T-helper 17 cell (primary cell): ENCODE measurements at regions not wholly inside any gene's neighbourhood (a gene's known extent, or its start where the extent isn't known, plus 50 kb on each side); places are given as distances from the start of the nearest gene placed in this dataset.
"Not testable (repeated sequence)": the region's sequence is repeated elsewhere in the genome, so short reads cannot be mapped to it uniquely, and the experiment has no call there.

ENCODE experiments used
- ATAC-seq: fragments of 150-1000 bp; cut with Tn5 transposase; 2 replicates; pipeline ENCODE4 v1.10.0; 2021; ENCODE audit warnings: mild to moderate bottlenecking, moderate library complexity
- DNase-seq, 3 donors: peaks; one replicate each; pipeline versions ENCODE4 v3.0.0 to v3.0.0-alpha.2; 2020 to 2021
- H3K9me3 ChIP-seq: one replicate; pipeline ENCODE4 v1.7.0; 2013; ENCODE audit warnings: low read length, mild to moderate bottlenecking; ENCODE audit not compliant: control insufficient read depth, poor library complexity, severe bottlenecking
- H3K27ac Mint-ChIP-seq: one replicate; pipeline ENCODE4 v1.8.0; 2022; ENCODE audit warnings: mild to moderate bottlenecking, moderate library complexity, mixed read lengths
- H3K27me3 Mint-ChIP-seq: one replicate; pipeline ENCODE4 v1.8.0; 2022; ENCODE audit warnings: mixed read lengths
- H3K36me3 Mint-ChIP-seq: one replicate; pipeline ENCODE4 v1.8.0; 2022; ENCODE audit warnings: low read depth, mixed read lengths
- H3K4me1 Mint-ChIP-seq: one replicate; pipeline ENCODE4 v1.8.0; 2022; ENCODE audit warnings: mild to moderate bottlenecking, mixed read lengths
- H3K4me3 Mint-ChIP-seq: one replicate; pipeline ENCODE4 v1.8.0; 2022; ENCODE audit warnings: mild to moderate bottlenecking, moderate library complexity, mixed read lengths

DNA sequence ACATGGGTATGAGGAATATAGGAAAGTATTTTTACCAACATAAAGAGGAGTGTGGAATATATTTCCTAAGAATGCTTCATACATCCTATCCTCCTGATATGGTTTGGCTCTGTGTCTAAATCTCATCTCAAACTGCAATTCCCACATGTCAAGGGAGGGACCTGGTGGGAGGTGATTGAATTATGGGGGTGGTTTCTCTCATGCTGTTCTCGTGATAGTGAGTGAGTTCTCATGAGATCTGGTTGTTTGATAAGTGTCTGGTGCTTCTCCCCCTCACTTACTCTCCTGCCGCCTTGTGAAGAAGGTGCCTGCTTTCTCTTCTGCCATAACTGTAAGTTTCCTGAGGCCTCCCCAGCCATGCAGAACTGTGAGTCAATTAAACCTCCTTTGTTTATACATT, 62.2 kb upstream of the CYRIA start:
- not testable (repeated sequence) for H3K9me3 ChIP-seq, ATAC-seq, H3K36me3 Mint-ChIP-seq, H3K4me1 Mint-ChIP-seq, DNase-seq, H3K27ac Mint-ChIP-seq, H3K4me3 Mint-ChIP-seq
- peaks cover 10% of the 10 kb centered on the region for H3K27me3 Mint-ChIP-seq

DNA sequence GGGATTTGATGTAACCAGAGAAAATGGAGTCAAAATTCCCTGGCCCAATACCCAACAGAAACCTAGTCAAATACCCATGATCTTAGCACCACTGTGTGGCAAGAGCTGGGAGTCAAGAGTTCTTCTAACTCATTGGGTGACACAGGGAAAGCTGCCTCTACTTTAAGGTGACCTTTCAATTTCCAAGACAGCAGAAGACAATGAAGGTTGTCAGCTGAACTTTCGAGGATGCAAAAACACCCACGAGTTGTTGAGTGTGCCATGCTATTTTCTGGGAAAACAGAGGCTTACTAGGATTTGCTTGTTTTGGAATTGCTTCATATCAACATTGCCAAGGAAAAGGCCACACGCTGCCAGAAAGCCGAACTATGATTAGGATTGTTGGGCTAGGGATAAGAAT, 61.6 kb upstream of the CYRIA start:
- Mint-ChIP-seq H3K4me1 (no peaks in the 10 kb centered on the region), H3K36me3 (no peaks in the 10 kb centered on the region), H3K27ac (no peak overlapping the region), H3K27me3 (peaks cover 10% of the 10 kb centered on the region), H3K4me3 (no peak overlapping the region)
- no peaks in the 10 kb centered on the region for H3K9me3 ChIP-seq
- ATAC-seq (no peak), DNase-seq (no peak)

DNA sequence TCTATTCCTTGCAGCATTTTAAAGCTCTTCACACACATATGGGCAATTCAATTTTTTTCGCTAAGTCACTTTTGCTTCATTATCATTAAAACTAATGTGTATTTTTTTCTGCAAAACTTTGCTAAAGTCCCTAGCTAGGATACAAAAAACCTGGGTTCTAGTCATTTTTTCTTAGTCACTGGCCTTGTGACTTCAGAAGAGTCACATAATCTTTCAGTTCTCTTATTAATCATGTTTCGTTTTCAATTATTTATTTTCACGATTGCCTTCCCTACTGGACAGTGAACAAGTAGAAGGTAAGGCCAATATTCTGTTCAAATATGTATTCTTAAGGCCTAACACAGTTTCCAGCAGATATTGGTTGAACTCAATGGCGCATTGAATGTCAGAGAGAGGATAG, 60.9 kb upstream of the CYRIA start:
- no peak overlapping the region for H3K27ac Mint-ChIP-seq
- H3K4me3 Mint-ChIP-seq = no peak overlapping the region
- ATAC-seq (no peak), DNase-seq (no peak)
- no peaks in the 10 kb centered on the region for H3K36me3 Mint-ChIP-seq
- H3K9me3 ChIP-seq = no peaks in the 10 kb centered on the region
- H3K4me1 Mint-ChIP-seq = no peaks in the 10 kb centered on the region
- H3K27me3 Mint-ChIP-seq = peaks cover 10% of the 10 kb centered on the region

DNA sequence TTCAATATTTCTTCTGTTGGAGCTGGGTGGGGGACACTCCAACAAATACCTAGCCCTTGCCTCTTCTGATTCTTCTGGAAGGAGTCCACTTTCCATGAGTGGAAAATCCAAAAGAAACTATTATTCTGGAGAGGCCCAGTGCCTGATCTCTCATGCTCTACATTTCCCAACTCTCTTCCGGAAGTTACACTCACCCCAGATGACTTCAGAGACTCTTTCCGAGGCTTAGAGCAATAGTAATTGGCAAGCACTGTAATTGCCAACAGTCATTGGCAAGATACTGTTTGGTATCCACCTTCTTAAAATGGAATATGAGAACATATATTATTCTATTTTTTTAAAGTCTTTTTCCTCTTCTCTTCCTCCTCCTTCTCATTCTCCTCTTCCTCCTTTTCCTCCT, 60.5 kb upstream of the CYRIA start:
- Mint-ChIP-seq H3K36me3 (no peaks in the 10 kb centered on the region), H3K4me3 (no peak overlapping the region), H3K4me1 (no peaks in the 10 kb centered on the region), H3K27me3 (peaks cover 10% of the 10 kb centered on the region), H3K27ac (no peak overlapping the region)
- ATAC-seq (no peak), DNase-seq (no peak)
- no peaks in the 10 kb centered on the region for H3K9me3 ChIP-seq

DNA sequence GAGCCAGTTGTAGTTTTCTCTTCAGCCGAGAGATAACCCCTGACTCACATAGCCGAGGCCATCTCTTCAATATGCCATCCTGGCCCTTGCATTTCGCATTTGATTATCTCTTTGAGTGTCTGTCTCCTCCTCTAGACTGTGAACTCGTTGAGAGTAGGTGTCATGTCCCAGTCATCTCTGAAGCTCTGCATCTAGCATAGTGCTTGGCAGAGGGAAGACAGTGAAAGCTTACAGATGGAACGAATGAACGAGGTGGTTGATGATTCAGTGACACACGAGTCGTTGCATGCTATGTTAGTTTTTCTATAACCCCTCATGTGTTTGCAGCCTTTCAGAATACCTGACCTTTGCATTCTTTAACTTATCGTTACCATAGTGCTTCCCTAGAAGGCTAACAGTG, 59.9 kb upstream of the CYRIA start:
- Mint-ChIP-seq H3K4me1 (no peaks in the 10 kb centered on the region), H3K27ac (no peak overlapping the region), H3K4me3 (no peak overlapping the region), H3K36me3 (no peaks in the 10 kb centered on the region), H3K27me3 (peaks cover 8% of the 10 kb centered on the region)
- DNase-seq (no peak), ATAC-seq (no peak)
- no peaks in the 10 kb centered on the region for H3K9me3 ChIP-seq

DNA sequence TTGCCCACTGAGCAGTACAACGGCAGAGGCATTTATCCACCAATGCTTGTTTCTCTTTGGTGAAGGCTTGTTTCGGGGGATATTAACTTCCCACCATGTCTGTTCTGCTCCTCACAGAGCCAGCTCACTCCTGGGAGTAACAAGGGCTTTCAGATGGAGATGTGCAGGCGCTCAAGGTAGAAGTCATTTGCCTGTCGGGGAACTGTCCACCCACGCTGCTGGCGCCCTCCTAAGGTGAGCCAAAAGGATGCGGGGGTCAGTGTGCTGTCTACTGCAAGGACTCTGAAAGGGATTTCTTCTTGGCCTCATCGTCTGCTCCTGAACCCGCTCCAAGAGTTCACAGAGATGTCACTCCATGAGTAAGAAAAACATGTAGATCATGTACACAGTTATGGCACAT, 57.0 kb upstream of the CYRIA start:
- H3K9me3 ChIP-seq = no peaks in the 10 kb centered on the region
- Mint-ChIP-seq H3K4me3 (no peak overlapping the region), H3K27ac (no peak overlapping the region), H3K36me3 (no peaks in the 10 kb centered on the region), H3K27me3 (no peaks in the 10 kb centered on the region), H3K4me1 (no peaks in the 10 kb centered on the region)
- DNase-seq = no peak
- ATAC-seq = no peak

DNA sequence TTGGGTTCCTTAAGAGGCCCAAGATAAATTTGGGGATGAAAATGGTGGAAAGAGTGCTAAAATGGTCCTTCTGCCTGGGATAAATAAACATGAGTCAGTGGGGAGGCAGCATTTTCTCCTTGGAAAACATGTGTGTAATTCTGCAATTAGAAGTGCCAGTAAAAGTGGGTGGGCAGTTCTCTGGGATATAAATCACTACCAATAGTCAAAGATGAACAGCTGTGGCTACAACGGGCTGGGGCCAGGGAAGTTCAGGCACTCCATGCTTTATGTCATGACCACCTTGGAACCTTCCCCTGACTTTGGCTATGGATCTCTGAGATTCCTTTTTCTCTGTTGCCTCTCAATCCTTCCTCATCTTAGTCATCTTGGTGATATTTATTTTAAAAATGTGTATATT, 56.5 kb upstream of the CYRIA start:
- H3K9me3 ChIP-seq = no peaks in the 10 kb centered on the region
- no peaks in the 10 kb centered on the region for H3K36me3 Mint-ChIP-seq
- peaks cover 2% of the 10 kb centered on the region for H3K27me3 Mint-ChIP-seq
- no peaks in the 10 kb centered on the region for H3K4me1 Mint-ChIP-seq
- DNase-seq = no peak
- no peak overlapping the region for H3K4me3 Mint-ChIP-seq
- no peak for ATAC-seq
- no peak overlapping the region for H3K27ac Mint-ChIP-seq

DNA sequence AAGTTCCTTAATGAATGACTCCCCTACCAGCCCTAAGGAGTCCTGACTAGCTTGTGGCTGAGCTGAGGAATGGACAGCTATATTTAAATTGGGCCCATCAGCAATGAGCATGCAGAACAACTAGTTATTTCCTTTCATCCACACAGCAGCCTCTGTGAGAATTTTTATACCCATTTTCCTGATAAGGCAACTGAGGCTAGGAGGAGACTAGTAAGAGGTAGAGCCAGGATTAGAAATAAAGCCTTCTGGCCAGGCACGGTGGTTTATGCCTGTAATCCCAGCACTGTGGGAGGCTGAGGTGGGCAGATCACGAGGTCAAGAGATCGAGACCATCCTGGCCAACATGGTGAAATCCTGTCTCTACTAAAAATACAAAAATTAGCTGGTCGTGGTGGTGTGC, 55.9 kb upstream of the CYRIA start:
- not testable (repeated sequence) for H3K27me3 Mint-ChIP-seq, H3K9me3 ChIP-seq, H3K4me1 Mint-ChIP-seq, ATAC-seq, DNase-seq, H3K36me3 Mint-ChIP-seq, H3K27ac Mint-ChIP-seq, H3K4me3 Mint-ChIP-seq

DNA sequence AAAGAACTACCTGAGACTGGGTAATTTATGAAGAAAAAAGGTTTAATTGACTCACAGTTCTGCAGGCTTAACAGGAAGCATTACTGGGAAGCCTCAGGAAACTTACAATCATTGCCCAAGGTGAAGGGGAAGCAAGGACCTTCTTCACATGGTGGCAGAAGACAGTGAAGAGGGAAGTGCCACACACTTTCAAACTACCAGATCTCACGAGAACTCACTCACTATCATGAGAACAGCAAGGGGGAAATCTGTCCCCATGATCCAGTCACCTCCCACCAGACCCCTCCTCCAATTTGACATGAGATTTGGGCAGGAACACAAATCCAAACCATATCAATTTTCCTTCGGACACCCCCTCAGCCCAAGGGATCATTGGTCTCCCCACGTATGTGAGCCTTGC, 55.1 kb upstream of the CYRIA start:
- H3K36me3 Mint-ChIP-seq, H3K27me3 Mint-ChIP-seq, H3K27ac Mint-ChIP-seq, H3K4me3 Mint-ChIP-seq, DNase-seq, H3K9me3 ChIP-seq, ATAC-seq, H3K4me1 Mint-ChIP-seq: not testable (repeated sequence)

DNA sequence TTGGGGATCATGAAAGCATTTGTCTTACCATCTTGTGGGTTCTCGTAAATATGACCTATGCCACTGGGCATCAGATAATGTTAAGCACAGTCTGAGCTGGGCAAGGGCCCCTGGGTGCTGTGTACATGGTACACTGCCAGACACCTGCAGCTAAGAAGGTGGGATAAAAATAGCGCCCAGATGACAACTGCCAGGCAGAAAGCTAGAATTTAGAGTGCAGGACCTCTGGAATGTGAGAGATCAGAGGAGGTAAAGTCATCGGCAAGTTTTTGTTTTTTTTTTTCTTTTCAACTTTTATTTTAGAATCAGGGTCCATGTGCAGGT, 53.8 kb upstream of the CYRIA start:
- Mint-ChIP-seq H3K4me1 (no peaks in the 10 kb centered on the region), H3K27ac (no peak overlapping the region), H3K4me3 (no peak overlapping the region), H3K36me3 (no peaks in the 10 kb centered on the region), H3K27me3 (peaks cover 6% of the 10 kb centered on the region)
- ATAC-seq (no peak), DNase-seq (no peak)
- H3K9me3 ChIP-seq = no peaks in the 10 kb centered on the region

DNA sequence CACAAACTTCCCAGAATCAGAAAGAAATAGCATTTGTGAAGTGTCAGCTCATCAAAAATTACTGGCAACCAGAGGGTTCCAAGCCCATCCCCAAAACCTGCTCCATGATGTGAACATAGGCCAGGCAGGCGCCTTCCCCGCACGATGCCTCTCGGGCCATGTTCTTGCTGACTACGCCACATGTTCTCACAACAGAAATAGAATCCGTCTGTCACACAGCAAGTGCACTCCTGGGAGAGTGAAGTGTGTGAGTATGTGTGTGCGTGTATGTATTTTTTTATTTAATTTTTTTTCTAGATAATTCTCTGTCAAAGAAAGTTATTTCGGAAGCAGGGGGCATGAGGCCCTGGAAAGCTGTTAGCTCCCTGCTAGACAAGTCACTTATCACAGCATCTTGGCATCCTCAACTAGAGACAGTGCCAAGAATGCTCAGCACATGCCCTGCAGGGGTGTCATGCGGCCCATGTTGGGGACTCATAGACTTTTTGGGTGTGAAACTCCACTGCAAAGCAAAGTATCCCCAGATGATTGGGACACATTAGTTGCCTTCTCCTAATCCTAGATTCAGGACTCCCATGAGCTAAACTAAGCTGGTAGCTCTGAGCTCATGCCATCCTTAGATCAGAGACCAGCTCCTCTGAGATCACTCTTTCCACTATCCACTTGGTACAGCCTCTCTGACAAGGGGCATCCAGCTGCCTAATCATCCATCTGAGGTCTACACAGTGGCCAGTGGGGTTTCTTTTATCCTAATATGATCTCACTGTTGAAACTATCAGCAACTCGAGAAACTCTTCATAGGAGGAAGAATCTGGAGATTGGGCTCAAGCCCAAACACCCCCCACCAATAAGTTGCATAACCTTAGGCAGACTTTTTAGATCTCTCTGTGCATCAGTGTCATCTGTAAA, 53.2 kb upstream of the CYRIA start:
- no peaks in the 10 kb centered on the region for H3K9me3 ChIP-seq
- no peaks in the 10 kb centered on the region for H3K36me3 Mint-ChIP-seq
- H3K4me1 Mint-ChIP-seq = no peaks in the 10 kb centered on the region
- DNase-seq (no peak), ATAC-seq (no peak)
- H3K4me3 Mint-ChIP-seq = no peak overlapping the region
- H3K27me3 Mint-ChIP-seq = peaks cover 10% of the 10 kb centered on the region
- H3K27ac Mint-ChIP-seq = no peak overlapping the region

DNA sequence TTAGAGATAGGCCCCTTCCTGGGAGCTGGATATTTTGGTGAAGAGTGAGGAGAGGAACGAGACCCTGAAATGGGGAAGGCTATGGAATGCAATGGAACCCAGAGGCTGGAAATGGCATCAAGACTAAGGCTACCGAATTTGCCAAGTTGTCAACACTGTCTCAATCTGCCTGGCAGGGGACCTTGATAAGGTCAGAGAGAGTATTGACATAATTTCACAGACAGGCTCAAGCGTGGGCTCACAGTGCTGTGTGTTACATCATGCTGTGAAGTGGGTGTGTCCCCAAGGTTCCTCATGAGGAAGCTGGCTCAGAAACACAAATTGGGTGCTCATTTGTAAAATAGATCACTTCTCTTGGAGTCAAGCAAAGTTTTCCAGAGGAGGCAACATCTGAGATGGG, 51.8 kb upstream of the CYRIA start:
- no peaks in the 10 kb centered on the region for H3K36me3 Mint-ChIP-seq
- H3K9me3 ChIP-seq = no peaks in the 10 kb centered on the region
- H3K4me1 Mint-ChIP-seq = no peaks in the 10 kb centered on the region
- no peak for ATAC-seq
- H3K4me3 Mint-ChIP-seq = no peak overlapping the region
- H3K27me3 Mint-ChIP-seq = peaks cover 10% of the 10 kb centered on the region
- no peak overlapping the region for H3K27ac Mint-ChIP-seq
- DNase-seq = no peak

DNA sequence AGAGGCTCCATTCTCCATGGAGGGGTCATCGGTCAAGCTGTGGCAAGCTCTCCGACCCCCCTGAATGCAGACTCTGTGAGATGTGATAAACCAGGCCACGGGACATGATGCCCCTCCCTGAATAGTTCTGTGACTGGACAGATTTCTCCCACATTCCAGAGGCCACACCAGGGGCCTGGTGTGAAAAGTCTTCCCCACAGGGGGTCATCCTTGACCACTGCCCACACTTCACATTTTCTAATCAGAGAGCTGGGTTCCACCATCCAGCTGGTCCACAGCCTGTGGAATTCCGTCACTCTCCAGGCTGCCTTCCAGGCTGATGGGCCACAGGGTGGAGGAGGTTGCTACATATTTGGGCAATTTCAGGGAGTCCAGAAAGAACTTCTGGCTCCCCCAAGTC, 51.3 kb upstream of the CYRIA start:
- DNase-seq = no peak
- H3K4me3 Mint-ChIP-seq = no peak overlapping the region
- H3K27ac Mint-ChIP-seq = no peak overlapping the region
- no peak for ATAC-seq
- H3K4me1 Mint-ChIP-seq = no peaks in the 10 kb centered on the region
- no peaks in the 10 kb centered on the region for H3K9me3 ChIP-seq
- H3K36me3 Mint-ChIP-seq = no peaks in the 10 kb centered on the region
- peaks cover 10% of the 10 kb centered on the region for H3K27me3 Mint-ChIP-seq

DNA sequence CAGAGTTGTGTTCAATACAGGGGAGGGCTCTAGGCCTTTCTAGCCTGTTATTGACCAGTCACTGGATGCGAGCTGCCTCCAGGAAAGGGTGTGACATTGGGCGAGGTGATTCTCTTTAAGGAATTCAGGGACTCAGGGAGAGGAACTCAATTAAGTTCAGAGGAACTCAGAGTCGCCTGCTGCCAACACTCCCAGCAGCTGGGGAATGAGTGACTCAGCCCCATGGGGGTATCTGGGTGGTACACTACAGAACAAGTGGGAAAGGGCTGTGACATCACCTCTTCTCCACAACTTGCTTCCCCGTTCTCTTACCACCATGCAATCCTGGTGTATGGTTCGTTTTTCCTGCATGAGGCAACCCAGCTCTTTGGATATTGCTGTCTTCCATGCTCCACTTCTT, 50.4 kb upstream of the CYRIA start:
- no peaks in the 10 kb centered on the region for H3K4me1 Mint-ChIP-seq
- peaks cover 10% of the 10 kb centered on the region for H3K27me3 Mint-ChIP-seq
- no peak for DNase-seq
- no peak overlapping the region for H3K4me3 Mint-ChIP-seq
- H3K9me3 ChIP-seq = no peaks in the 10 kb centered on the region
- H3K27ac Mint-ChIP-seq = no peak overlapping the region
- no peaks in the 10 kb centered on the region for H3K36me3 Mint-ChIP-seq
- no peak for ATAC-seq
